Astrocyte (in vitro differentiated cells and primary cell): ENCODE measurements at regions not wholly inside any gene's neighbourhood (a gene's known extent, or its start where the extent isn't known, plus 50 kb on each side); places are given as distances from the start of the nearest gene placed in this dataset.

Experiments used
- DNase-seq: peaks from one replicate; pipeline ENCODE4 v3.0.0-alpha.2; 2010; ENCODE audit warnings: low read depth
- FAIRE-seq: peaks from 2 replicates; lab custom pipeline; 2011; peaks lifted over from hg19 to GRCh38; lab: Jason Lieb, UNC
- H2AFZ ChIP-seq: 2 replicates; pipeline ENCODE4 v1.6.0; 2012; ENCODE audit warnings: low read depth, low read length, inconsistent platforms
- H3K27ac ChIP-seq: 2 replicates; pipeline ENCODE4 v1.5.1; 2011; ENCODE audit warnings: low read depth, low read length, inconsistent platforms
- H3K27me3 ChIP-seq: 2 replicates; pipeline ENCODE4 v1.6.0; 2011; ENCODE audit warnings: low read length, inconsistent platforms; ENCODE audit not compliant: insufficient read depth
- H3K36me3 ChIP-seq: 2 replicates; pipeline ENCODE4 v1.5.1; 2011; ENCODE audit warnings: low read length, inconsistent platforms; ENCODE audit not compliant: insufficient read depth
- H3K4me1 ChIP-seq: 2 replicates; pipeline ENCODE4 v1.5.1; 2011; ENCODE audit warnings: low read length, inconsistent platforms; ENCODE audit not compliant: insufficient read depth
- H3K4me2 ChIP-seq: 2 replicates; pipeline ENCODE4 v1.6.0; 2012; ENCODE audit warnings: low read length, inconsistent platforms
- H3K4me3 ChIP-seq: 2 replicates; pipeline ENCODE4 v1.5.1; 2011; ENCODE audit warnings: low read depth, mild to moderate bottlenecking, low read length, inconsistent platforms; ENCODE audit not compliant: insufficient read depth
- H3K79me2 ChIP-seq: 2 replicates; pipeline ENCODE4 v1.6.0; 2012; ENCODE audit warnings: mild to moderate bottlenecking, low read length, inconsistent platforms; ENCODE audit not compliant: insufficient read depth
- H3K9ac ChIP-seq: 2 replicates; pipeline ENCODE4 v1.6.0; 2012; ENCODE audit warnings: mild to moderate bottlenecking, low read length, inconsistent platforms
- H3K9me3 ChIP-seq: 2 replicates; pipeline ENCODE4 v1.5.1; 2012; ENCODE audit warnings: low read depth, mild to moderate bottlenecking, low read length, inconsistent platforms; ENCODE audit not compliant: insufficient read depth
- H4K20me1 ChIP-seq: 2 replicates; pipeline ENCODE4 v1.6.0; 2012; ENCODE audit warnings: low read length, inconsistent platforms; ENCODE audit not compliant: insufficient read depth
- H3K27ac Mint-ChIP-seq: one replicate; pipeline ENCODE4 v1.8.0; 2021; ENCODE audit warnings: mild to moderate bottlenecking, mixed read lengths; ENCODE audit not compliant: unreplicated experiment
- H3K27me3 Mint-ChIP-seq: one replicate; pipeline ENCODE4 v1.8.0; 2021; ENCODE audit warnings: low read depth, mixed read lengths; ENCODE audit not compliant: unreplicated experiment
- H3K36me3 Mint-ChIP-seq: one replicate; pipeline ENCODE4 v1.8.0; 2021; ENCODE audit warnings: low read depth, mixed read lengths; ENCODE audit not compliant: unreplicated experiment
- H3K4me1 Mint-ChIP-seq: one replicate; pipeline ENCODE4 v1.8.0; 2021; ENCODE audit warnings: low read depth, mixed read lengths; ENCODE audit not compliant: unreplicated experiment
- H3K4me3 Mint-ChIP-seq: one replicate; pipeline ENCODE4 v1.8.0; 2021; ENCODE audit warnings: mild to moderate bottlenecking, moderate library complexity, mixed read lengths; ENCODE audit not compliant: unreplicated experiment
- H3K9me3 Mint-ChIP-seq: one replicate; pipeline ENCODE4 v1.8.0; 2021; ENCODE audit warnings: mild to moderate bottlenecking, mixed read lengths; ENCODE audit not compliant: unreplicated experiment
- EZH2 ChIP-seq: IDR thresholded peaks from 2 replicates; pipeline ENCODE4 v1.6.1; 2012; ENCODE audit warnings: mild to moderate bottlenecking, low read length, inconsistent platforms; ENCODE audit not compliant: insufficient read depth
- TF ChIP-seq, protein P1 (sequence below): IDR thresholded peaks from 2 replicates; pipeline ENCODE4 v1.5.1; 2011; ENCODE audit warnings: low read depth, mild to moderate bottlenecking, inconsistent platforms, low read length, moderate library complexity; ENCODE audit not compliant: insufficient read depth

GRCh38 chr5:35476797-35477196, 140.9 kb upstream of the SPEF2 start:
- Histone ChIP-seq H2AFZ (no peak overlapping the region), H4K20me1 (no peaks in the 10 kb centered on the region), H3K27me3 (no peaks in the 10 kb centered on the region), H3K36me3 (no peaks in the 10 kb centered on the region), H3K79me2 (no peaks in the 10 kb centered on the region), H3K4me1 (no peaks in the 10 kb centered on the region), H3K9me3 (no peaks in the 10 kb centered on the region), H3K27ac (no peak overlapping the region), H3K9ac (no peak overlapping the region), H3K4me2 (no peak overlapping the region), H3K4me3 (no peak overlapping the region)
- FAIRE-seq (no peak), DNase-seq (no peak)
- Mint-ChIP-seq H3K36me3 (no peaks in the 10 kb centered on the region), H3K27ac (no peak overlapping the region), H3K4me1 (peaks cover 13% of the 10 kb centered on the region), H3K27me3 (no peaks in the 10 kb centered on the region), H3K9me3 (no peaks in the 10 kb centered on the region), H3K4me3 (no peak overlapping the region)
- TF ChIP-seq, protein P1, sequence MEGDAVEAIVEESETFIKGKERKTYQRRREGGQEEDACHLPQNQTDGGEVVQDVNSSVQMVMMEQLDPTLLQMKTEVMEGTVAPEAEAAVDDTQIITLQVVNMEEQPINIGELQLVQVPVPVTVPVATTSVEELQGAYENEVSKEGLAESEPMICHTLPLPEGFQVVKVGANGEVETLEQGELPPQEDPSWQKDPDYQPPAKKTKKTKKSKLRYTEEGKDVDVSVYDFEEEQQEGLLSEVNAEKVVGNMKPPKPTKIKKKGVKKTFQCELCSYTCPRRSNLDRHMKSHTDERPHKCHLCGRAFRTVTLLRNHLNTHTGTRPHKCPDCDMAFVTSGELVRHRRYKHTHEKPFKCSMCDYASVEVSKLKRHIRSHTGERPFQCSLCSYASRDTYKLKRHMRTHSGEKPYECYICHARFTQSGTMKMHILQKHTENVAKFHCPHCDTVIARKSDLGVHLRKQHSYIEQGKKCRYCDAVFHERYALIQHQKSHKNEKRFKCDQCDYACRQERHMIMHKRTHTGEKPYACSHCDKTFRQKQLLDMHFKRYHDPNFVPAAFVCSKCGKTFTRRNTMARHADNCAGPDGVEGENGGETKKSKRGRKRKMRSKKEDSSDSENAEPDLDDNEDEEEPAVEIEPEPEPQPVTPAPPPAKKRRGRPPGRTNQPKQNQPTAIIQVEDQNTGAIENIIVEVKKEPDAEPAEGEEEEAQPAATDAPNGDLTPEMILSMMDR, result no peak
- no peak for TF ChIP-seq EZH2

DNA sequence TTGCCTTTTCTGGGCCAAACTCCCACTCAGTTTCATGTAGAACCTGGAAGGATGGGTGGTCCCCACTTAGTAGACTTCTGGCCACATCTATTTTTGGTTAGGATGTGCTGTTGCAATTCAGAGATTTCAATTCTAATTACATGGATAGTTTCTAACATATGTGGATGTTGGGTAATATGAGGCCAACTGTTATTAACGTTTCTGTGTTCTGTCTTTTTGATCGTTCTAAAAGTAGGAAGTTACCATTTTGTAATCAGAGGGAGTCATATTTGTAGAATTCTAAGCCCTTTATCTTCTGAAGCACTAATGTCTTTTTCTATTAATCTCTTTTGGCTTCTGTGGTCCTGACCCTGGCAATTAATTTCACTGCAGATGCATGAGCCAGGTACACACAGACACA, 141.6 kb upstream of the SPEF2 start:
- H3K4me3 Mint-ChIP-seq, result no peak overlapping the region
- H3K4me1 ChIP-seq, result no peaks in the 10 kb centered on the region
- DNase-seq, result no peak
- no peaks in the 10 kb centered on the region for H3K27me3 ChIP-seq
- no peak for FAIRE-seq
- H3K9me3 ChIP-seq, result no peaks in the 10 kb centered on the region
- no peak overlapping the region for H3K27ac ChIP-seq
- H3K4me2 ChIP-seq, result no peak overlapping the region
- no peaks in the 10 kb centered on the region for H3K27me3 Mint-ChIP-seq
- no peaks in the 10 kb centered on the region for H3K79me2 ChIP-seq
- H3K36me3 ChIP-seq, result no peaks in the 10 kb centered on the region
- TF ChIP-seq, protein P1, result no peak
- no peak for TF ChIP-seq EZH2
- H4K20me1 ChIP-seq, result no peaks in the 10 kb centered on the region
- H3K36me3 Mint-ChIP-seq, result no peaks in the 10 kb centered on the region
- H3K9me3 Mint-ChIP-seq, result no peaks in the 10 kb centered on the region
- no peak overlapping the region for H3K27ac Mint-ChIP-seq
- H2AFZ ChIP-seq, result no peak overlapping the region
- H3K9ac ChIP-seq, result no peak overlapping the region
- peaks cover 17% of the 10 kb centered on the region for H3K4me1 Mint-ChIP-seq
- no peak overlapping the region for H3K4me3 ChIP-seq

GRCh38 chr5:35473589-35473988, 144.1 kb upstream of the SPEF2 start:
- Mint-ChIP-seq H3K4me1 (peaks cover 15% of the 10 kb centered on the region), H3K36me3 (no peaks in the 10 kb centered on the region), H3K27me3 (no peaks in the 10 kb centered on the region), H3K4me3 (no peak overlapping the region), H3K27ac (no peak overlapping the region), H3K9me3 (no peaks in the 10 kb centered on the region)
- Histone ChIP-seq H3K27me3 (no peaks in the 10 kb centered on the region), H3K36me3 (no peaks in the 10 kb centered on the region), H3K4me2 (no peak overlapping the region), H4K20me1 (no peaks in the 10 kb centered on the region), H3K79me2 (no peaks in the 10 kb centered on the region), H3K27ac (no peak overlapping the region), H3K4me1 (no peaks in the 10 kb centered on the region), H3K4me3 (no peak overlapping the region), H3K9ac (no peak overlapping the region), H3K9me3 (no peaks in the 10 kb centered on the region), H2AFZ (no peak overlapping the region)
- DNase-seq, result no peak
- no peak for FAIRE-seq
- TF ChIP-seq EZH2, result no peak
- TF ChIP-seq, protein P1, result no peak
